ENCODE measurements at regions not wholly inside any gene's neighbourhood (a gene's known extent, or its start where the extent isn't known, plus 50 kb on each side); places are given as distances from the start of the nearest gene placed in this dataset.

- peak; percentile 64 for DNase-seq
Measured at GRCh38 chr9:17017931-17018491, 116.8 kb upstream of the CNTLN start.

GRCh38 chr9:17013891-17014290 lies 120.9 kb upstream of the CNTLN start:
- DNase-seq, result no peak

GRCh38 chr9:17013010-17013409 lies 121.8 kb upstream of the CNTLN start:
- DNase-seq, result no peak

- DNase-seq, result no peak
Measured at GRCh38 chr9:17011880-17012279, 123.0 kb upstream of the CNTLN start.

- no peak for DNase-seq
Measured at GRCh38 chr9:17009071-17009470, 125.8 kb upstream of the CNTLN start.

GRCh38 chr9:17005056-17005823 lies 129.6 kb upstream of the CNTLN start:
- DNase-seq, result peak; percentile 90

- no peak for DNase-seq
Measured at GRCh38 chr9:17004500-17004899, 130.3 kb upstream of the CNTLN start.

- DNase-seq, result peak; percentile 51
Measured at GRCh38 chr9:17003576-17004240, 131.1 kb upstream of the CNTLN start.

GRCh38 chr9:16996901-16997491 lies 126.5 kb upstream of the BNC2 start:
- DNase-seq, result no peak

- no peak for DNase-seq
Measured at GRCh38 chr9:16992138-16992537, 121.7 kb upstream of the BNC2 start.

GRCh38 chr9:16987026-16987425 lies 116.6 kb upstream of the BNC2 start:
- peak; percentile 57 for DNase-seq

- DNase-seq, result no peak
Measured at GRCh38 chr9:16986556-16986955, 116.1 kb upstream of the BNC2 start.

- DNase-seq, result peak; percentile 51
Measured at GRCh38 chr9:16985559-16986348, 115.3 kb upstream of the BNC2 start.

- DNase-seq, result no peak
Measured at GRCh38 chr9:16982780-16983310, 112.4 kb upstream of the BNC2 start.

- no peak for DNase-seq
Measured at GRCh38 chr9:16976427-16976826, 106.0 kb upstream of the BNC2 start.

GRCh38 chr9:16974436-16974835 lies 104.0 kb upstream of the BNC2 start:
- no peak for DNase-seq

GRCh38 chr9:16970321-16970720 lies 99.9 kb upstream of the BNC2 start:
- no peak for DNase-seq

GRCh38 chr9:16964228-16964627 lies 93.8 kb upstream of the BNC2 start:
- no peak for DNase-seq

- no peak for DNase-seq
Measured at GRCh38 chr9:16960084-16960483, 89.6 kb upstream of the BNC2 start.

- DNase-seq, result no peak
Measured at GRCh38 chr9:16959391-16959790, 88.9 kb upstream of the BNC2 start.

- no peak for DNase-seq
Measured at GRCh38 chr9:16954040-16954439, 83.6 kb upstream of the BNC2 start.

- DNase-seq, result no peak
Measured at GRCh38 chr9:16951502-16951901, 81.0 kb upstream of the BNC2 start.

- DNase-seq, result no peak
Measured at GRCh38 chr9:16950051-16950450, 79.6 kb upstream of the BNC2 start.

All from femur (tissue), 1 donor.